CD4-positive, alpha-beta T cell treated with Interferon gamma for 1 hour (primary cell): ENCODE measurements at regions not wholly inside any gene's neighbourhood (a gene's known extent, or its start where the extent isn't known, plus 50 kb on each side); places are given as distances from the start of the nearest gene placed in this dataset.

ENCODE experiments used
- DNase-seq: peaks from one replicate; pipeline ENCODE4 v3.0.0-alpha.2; 2020

DNA sequence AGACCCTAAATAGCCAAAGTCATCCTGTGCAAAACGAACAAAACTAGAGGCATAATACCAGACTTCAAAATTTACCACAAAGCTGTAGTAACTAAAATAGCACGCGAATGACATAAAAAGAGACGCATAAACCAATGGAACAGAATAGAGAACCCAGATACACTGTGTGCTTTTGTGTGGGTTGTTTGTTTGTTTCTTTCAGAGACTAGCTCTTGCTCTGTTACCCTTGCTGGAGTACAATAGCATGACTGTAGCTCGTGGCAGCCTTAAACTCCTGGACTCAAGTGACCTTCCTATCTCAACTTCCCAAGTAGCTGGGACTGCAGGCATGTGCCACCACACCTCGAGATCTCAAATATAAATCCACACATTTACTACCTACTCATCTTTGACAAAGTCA, 1314.6 kb upstream of the GBE1 start:
- DNase-seq: no peak

- no peak for DNase-seq
Observed at GRCh38 chr3:83074485-83074884, 1313.0 kb upstream of the GBE1 start.

DNA sequence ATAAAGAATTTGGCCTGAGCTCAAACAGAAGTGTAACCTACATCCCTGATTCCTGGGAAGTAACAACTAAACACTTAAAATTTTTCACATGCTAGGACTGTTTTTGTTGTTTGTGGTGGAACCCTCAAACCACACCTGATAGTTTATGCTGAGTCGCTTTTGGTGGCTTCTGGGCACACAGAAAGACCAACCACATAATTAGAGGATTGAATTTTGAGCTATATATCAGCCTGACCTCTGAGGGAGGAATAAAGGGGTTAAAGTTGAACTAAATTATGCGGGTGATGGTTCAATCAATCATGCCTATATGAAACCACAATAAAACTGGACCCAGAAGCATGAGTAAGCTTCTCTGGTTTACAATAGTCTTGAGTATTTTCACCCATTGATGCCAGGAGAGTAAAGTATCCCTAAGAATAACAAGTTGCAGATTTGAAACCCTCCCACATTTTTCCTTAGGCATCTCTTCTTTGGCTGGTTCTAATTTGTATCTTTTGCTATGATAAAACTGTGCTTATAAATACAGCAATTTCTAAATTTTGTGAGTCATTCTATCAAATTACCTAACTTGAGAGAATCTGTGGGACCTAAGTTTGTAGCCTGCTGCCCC, 1304.5 kb upstream of the GBE1 start:
- no peak for DNase-seq

- no peak for DNase-seq
Observed at GRCh38 chr3:83063446-83063845, 1302.0 kb upstream of the GBE1 start.

DNA sequence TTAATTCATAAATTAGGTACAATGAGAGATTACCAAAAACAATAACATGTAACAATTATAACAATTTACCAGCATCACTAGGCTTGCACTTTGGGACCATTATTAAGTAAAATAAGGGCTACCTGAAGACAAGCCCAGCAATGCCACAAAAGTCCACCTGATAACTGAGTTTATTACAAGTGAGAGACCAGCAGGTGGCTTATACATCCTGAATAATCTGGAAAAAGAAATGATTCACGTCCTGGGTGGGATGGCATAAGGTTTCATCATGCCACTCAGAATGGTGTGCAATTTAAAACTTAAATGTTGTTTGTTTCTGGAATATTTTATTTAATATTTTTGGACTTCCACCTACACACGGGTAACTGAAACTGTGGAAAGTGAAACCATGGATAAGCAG, 1287.1 kb upstream of the GBE1 start:
- no peak for DNase-seq

GRCh38 chr3:83039422-83039821, 1278.0 kb upstream of the GBE1 start:
- DNase-seq: no peak

DNA sequence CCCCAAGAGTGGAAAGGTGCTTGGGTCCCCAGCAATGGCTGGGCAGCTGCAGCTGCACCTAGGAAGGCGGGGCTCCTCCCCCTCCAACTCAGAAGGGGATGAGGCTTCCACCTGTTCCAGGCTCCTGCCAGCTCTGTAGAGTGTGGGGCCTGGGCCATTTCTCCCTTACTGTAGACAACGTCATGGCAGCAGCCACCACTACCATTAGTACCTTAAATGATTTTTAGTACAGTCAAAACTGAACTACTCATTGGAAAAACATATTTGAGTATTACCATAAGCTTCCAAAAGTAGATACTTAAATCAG, 1274.2 kb upstream of the GBE1 start:
- no peak for DNase-seq

DNA sequence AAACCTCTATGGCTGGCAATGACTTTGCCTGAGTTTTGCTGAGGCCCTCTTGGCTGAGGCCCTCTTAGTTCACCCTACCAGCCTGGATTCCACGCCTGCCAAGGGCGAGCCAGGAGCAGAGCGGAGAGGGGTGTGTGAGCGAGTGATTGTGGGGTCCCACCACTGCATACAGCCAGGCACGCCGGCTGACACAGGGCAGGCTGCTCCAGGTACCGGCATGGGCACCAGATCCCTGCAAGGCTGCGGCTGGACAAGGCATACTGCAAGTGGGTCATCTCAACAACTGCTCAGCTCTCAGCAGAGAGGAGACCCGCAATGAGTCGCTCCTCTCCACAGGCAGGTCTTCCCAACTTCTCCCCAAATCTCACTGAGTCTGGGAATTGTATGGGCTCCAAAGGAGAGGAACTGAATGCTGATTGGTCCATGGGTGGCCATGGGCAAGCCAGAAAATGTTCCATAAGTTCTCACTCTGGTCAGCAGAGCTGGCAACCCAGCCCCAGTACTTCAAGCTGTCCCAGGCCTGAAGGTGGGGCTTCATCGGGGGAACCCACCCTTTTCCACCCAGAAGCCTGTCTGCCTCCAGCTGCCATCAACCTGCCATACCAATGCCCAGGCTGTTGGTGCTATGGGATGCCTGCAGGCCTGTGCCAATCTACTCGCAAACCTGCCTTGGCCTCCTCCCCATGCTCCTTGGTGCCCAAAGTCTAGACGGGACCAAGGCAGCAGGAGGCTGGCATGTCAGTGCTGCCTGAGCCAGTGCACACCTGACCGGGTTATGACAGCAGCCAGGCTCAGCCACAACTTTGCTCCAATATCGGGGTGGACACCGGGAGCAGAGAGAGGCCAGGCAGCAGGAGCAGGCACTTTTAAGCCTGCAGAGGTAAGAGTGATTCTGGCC, 1273.6 kb upstream of the GBE1 start:
- DNase-seq: no peak

DNA sequence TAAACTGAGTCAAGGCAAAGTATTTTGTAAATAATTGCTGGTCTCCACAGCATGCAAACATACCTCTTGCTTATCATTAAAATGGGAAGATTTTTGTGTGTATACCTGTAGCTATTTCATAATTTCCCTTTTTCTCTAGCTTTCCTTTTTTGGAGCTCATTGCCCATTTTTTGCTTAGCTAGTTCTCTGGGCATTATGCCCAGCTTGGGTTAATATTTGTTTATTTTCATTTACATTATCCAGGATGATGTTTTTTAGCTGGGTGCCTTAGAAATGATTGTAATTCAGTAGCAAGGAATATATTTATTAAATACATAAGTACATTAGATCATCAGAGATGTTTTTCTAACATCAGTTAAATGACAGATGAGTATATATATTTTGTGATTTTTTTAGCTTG, 1271.7 kb upstream of the GBE1 start:
- no peak for DNase-seq

DNA sequence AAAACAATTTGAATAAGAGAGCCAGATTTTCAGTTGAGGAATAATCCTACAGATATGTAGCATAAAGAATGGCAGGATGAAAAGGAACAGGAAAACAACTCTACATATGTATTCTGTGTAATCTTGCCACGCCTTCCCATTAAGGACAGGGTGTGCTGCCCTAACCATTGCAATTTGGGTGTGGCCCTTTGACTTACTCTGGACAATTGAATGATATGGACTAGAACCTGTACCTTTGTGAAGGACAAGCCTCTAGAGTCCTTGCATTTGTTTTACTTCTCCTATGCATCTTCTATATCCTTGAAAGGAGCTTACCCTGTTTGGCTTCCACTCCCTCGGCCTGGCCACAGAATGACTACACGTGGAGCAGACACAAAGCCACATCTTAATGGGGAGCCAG, 1261.6 kb upstream of the GBE1 start:
- DNase-seq: no peak

- no peak for DNase-seq
Observed at GRCh38 chr3:83011481-83011880, 1250.0 kb upstream of the GBE1 start.

DNA sequence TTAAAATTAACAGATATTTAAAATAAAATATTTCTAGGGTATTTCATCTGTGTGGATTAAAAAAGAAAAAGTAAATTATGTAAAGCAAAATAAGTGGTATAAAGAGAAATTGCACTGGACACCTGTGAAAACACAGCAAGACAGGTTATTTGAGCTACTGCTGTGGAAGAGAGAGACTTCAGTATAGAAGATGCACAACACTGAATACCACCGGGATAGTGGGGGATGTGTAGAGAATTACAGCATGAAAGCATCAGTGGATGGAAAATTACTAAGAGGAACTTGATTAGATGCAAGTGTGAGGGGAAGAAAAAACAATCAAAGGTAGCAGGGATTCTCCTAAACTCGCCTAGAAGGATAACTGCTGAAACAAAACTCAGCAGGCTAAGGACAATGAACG, 1242.5 kb upstream of the GBE1 start:
- DNase-seq: no peak

- DNase-seq: no peak
Observed at GRCh38 chr3:83002869-83003445, 1241.5 kb upstream of the GBE1 start.

DNA sequence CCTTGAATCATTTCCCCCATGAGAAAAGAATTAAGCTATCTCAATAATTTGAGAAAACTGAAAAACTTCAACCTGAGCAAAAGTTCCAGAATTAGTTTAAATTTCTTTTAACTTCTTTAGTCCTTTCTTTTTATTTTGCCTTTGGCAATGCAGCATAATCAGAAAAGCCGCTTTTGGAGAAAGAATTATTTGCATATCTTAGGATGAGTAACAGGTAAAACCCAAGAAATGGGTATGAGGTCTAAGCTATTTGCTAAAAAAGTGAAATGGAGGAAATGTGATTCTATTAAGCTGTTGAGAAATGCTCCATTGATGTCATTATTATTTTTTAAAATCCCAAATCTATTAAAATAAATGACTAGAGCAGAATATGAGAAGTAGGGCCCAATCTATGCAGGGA, 1238.3 kb upstream of the GBE1 start:
- no peak for DNase-seq

GRCh38 chr3:82978368-82978767, 1216.9 kb upstream of the GBE1 start:
- no peak for DNase-seq

- DNase-seq: no peak
Observed at GRCh38 chr3:82977871-82978270, 1216.4 kb upstream of the GBE1 start.

DNA sequence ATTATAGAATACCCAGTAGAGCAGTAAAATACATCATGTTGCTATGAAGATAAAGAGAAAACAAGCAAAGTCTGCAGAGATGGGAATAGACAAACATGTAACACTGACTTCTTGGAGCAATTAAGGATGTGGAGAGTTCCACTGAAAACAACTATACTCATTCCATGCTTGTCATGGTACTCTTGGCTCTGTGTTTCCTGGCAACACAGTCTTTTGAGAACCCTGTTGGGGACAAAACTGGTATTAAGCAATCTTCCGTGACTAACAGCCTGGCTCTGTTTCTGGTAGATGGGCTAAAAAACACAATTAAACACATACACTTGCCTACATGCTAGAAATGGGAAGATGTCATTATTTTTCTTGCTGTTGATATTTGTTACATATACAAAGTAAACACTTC, 1212.3 kb upstream of the GBE1 start:
- DNase-seq: no peak

DNA sequence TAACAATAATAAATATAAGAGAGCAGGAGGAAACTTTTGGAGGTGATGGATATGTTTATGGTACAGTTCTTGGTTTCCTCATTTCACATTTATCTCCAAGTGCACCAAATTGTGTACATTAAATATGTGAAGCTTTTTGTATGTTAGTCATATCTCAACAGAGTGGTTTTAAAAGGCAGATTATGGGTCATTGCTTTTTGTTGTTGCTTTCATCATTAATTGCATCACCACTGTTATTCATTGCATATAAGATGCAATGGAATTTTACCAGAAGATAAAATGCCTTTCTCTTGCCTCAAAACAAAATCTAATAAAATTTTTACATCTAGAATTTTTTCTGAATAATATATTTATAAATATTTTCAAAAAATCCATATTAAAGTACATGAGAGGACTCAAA, 1198.9 kb upstream of the GBE1 start:
- DNase-seq: no peak

GRCh38 chr3:82957696-82958095, 1196.3 kb upstream of the GBE1 start:
- no peak for DNase-seq

- no peak for DNase-seq
Observed at GRCh38 chr3:82957079-82957478, 1195.6 kb upstream of the GBE1 start.

DNA sequence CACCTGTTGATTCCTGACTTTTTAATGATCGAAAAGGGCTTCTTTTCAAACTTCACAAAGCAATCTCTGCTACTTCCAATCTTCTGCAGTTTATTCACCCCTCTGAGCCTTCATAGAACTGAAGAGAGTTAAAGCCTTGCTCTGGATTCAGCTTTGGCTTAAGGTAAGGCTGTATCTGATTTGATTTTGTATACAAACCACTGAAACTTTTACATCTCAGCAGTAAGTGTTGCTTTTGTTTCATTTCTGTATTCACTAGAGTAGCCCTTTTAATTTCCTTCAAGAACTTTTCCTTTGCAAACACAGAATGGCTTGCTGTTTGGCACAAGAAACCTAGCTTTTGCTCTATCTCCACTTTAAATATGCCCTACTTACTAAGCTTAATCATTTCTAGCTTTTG, 1193.0 kb upstream of the GBE1 start:
- no peak for DNase-seq

- no peak for DNase-seq
Observed at GRCh38 chr3:82942041-82942440, 1180.6 kb upstream of the GBE1 start.

DNA sequence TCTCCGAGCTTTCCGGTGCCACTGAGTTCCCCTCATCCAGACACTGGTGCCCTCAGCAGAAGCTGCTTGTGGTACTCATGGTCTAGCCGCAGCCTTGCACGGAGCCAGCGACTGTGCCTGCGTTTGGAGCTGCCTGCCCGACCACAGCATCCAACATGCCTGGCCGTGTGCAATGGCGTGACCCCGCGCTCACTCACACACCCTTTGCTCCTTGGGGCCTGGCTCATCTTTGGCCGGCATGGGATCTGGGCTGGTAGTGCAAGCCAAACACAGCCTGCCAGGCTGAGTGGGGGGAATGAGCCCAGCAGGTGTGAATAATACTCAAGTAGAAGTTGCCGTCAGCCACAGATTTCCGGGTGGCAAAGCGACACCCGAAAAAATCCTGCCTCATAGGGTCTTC, 1178.7 kb upstream of the GBE1 start:
- no peak for DNase-seq

DNA sequence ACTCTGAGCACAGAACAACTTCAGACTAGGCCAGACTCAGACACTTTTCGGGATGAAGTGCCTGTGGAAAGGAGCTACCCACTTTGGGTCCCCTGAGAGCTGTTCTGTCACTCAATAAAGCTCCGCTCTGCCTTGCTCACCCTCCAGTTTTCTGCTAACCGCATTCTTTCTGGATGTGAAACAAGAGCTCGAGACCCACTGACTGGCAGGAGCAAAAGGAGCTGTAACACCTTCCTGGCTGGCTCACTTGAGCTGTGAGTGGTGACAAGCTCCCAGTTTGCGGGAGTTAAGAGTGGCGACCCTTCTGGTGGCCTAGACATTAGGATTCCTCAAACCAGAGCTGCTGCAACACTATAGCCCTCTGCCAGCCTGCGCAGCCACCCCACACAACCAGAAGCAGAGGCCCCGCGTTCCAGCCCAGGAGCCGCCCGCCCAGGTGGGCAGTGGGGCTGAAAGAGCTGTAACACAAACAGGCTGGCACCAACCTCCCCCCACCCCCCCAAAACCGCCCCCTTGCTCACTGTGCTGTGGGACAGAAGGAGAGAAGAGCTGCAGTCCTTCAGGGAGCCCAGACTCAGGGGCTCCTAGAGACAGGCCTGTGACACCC, 1178.1 kb upstream of the GBE1 start:
- DNase-seq: no peak
